ENCODE measurements at regions not wholly inside any gene's neighbourhood (a gene's known extent, or its start where the extent isn't known, plus 50 kb on each side); places are given as distances from the start of the nearest gene placed in this dataset.
"Not testable (repeated sequence)": the region's sequence is repeated elsewhere in the genome, so short reads cannot be mapped to it uniquely, and the experiment has no call there.

GRCh38 chr14:105748710-105749109 is 222.3 kb downstream of the TMEM121 start:
- TF ChIP-seq CTCF (conservative IDR thresholded peaks at IDR 0.05; ENCODE audit: low read depth in 2 of 2); EZH2 (IDR thresholded peaks at IDR 0.05; ENCODE audit: low read depth, unreplicated experiment): not testable (repeated sequence)
